H1 (cell line): ENCODE measurements at regions not wholly inside any gene's neighbourhood (a gene's known extent, or its start where the extent isn't known, plus 50 kb on each side); places are given as distances from the start of the nearest gene placed in this dataset.
A peak's percentile ranks its signal among the peaks of the same experiment; 100 is the strongest.

Source experiments
- CTCF ChIA-PET: fragments of 300-600 bp; sonication (Branson Sonifier 250); formaldehyde crosslinking; loops from one replicate; lab custom pipeline; 2021; ENCODE audit not compliant: partially characterized antibody; lab: Charles Lee
- POLR2A ChIA-PET: fragments of 300-600 bp; sonication (Branson Sonifier 250); formaldehyde crosslinking; loops from one replicate; lab custom pipeline; 2021; ENCODE audit warnings: inconsistent platforms; ENCODE audit not compliant: partially characterized antibody; lab: Charles Lee
- DNase-seq, 2 experiments: peaks; one replicate each; pipeline versions ENCODE4 v3.0.0 to v3.0.0-alpha.2; 2010 to 2022; ENCODE audit warnings: low spot score in 2 of 2, low read depth in 1 of 2, mixed read lengths in 1 of 2
- FAIRE-seq: peaks from 2 replicates; lab custom pipeline; 2011; peaks lifted over from hg19 to GRCh38; lab: Jason Lieb, UNC
- H2AFZ ChIP-seq: 2 replicates; pipeline ENCODE4 v1.8.1; 2012; ENCODE audit warnings: low read length, inconsistent platforms
- H2AK5ac ChIP-seq: 2 replicates; pipeline ENCODE4 v1.6.1; 2013; ENCODE audit warnings: low read depth, low read length
- H2BK120ac ChIP-seq: replicated peaks from 2 replicates; pipeline ENCODE3; 2013; ENCODE audit warnings: low read depth, low read length, inconsistent platforms
- H2BK12ac ChIP-seq: 2 replicates; pipeline ENCODE4 v1.6.1; 2013; ENCODE audit warnings: low read depth, low read length
- H2BK15ac ChIP-seq: 2 replicates; pipeline ENCODE4 v1.6.1; 2013; ENCODE audit warnings: low read length
- H2BK20ac ChIP-seq: 2 replicates; pipeline ENCODE4 v1.6.1; 2013; ENCODE audit warnings: low read length
- H2BK5ac ChIP-seq: 2 replicates; pipeline ENCODE4 v1.6.1; 2013; ENCODE audit warnings: low read depth, low read length
- H3K14ac ChIP-seq: 2 replicates; pipeline ENCODE4 v1.6.1; 2013; ENCODE audit warnings: inconsistent platforms; ENCODE audit not compliant: insufficient read length
- H3K18ac ChIP-seq: 2 replicates; pipeline ENCODE4 v1.6.1; 2013; ENCODE audit warnings: low read length; ENCODE audit errors: extremely low read depth
- H3K23ac ChIP-seq: 2 replicates; pipeline ENCODE4 v1.6.1; 2013; ENCODE audit warnings: inconsistent platforms; ENCODE audit not compliant: insufficient read length
- H3K23me2 ChIP-seq: 2 replicates; pipeline ENCODE4 v1.6.1; 2013; ENCODE audit warnings: low read depth, low read length
- H3K27ac ChIP-seq: 2 replicates; pipeline ENCODE4 v1.6.1; 2011; ENCODE audit warnings: low read depth, low read length, inconsistent platforms
- H3K27me3 ChIP-seq, 4 experiments: replicated peaks in 1 of 4; 1 replicate in 1 of 4; 2 replicates in 3 of 4; pipeline versions ENCODE4 v1.6.1 to v1.8.1; 2011 to 2013; ENCODE audit warnings: low read length in 3 of 4, mild to moderate bottlenecking in 3 of 4, inconsistent platforms in 2 of 4, mixed read lengths in 2 of 4, moderate library complexity in 1 of 4; ENCODE audit not compliant: control insufficient read depth in 3 of 4, insufficient read depth in 3 of 4; ENCODE audit errors: extremely low read depth in 1 of 4
- H3K36me3 ChIP-seq, 4 experiments: 2 replicates each; pipeline versions ENCODE4 v1.6.1 to v1.8.1; 2011 to 2013; ENCODE audit warnings: mild to moderate bottlenecking in 4 of 4, low read length in 3 of 4, moderate library complexity in 2 of 4, control low read depth in 1 of 4, inconsistent platforms in 1 of 4; ENCODE audit not compliant: insufficient read depth in 4 of 4, control insufficient read depth in 2 of 4
- H3K4ac ChIP-seq: replicated peaks from 2 replicates; pipeline ENCODE3; 2013; ENCODE audit warnings: low read length, low read depth, mixed read lengths, inconsistent platforms; ENCODE audit not compliant: insufficient read length
- H3K4me1 ChIP-seq, 4 experiments: replicated peaks in 1 of 4; 1 replicate in 1 of 4; 2 replicates in 3 of 4; pipeline versions ENCODE4 v1.6.1 to v1.8.1; 2011 to 2013; ENCODE audit warnings: low read length in 3 of 4, inconsistent platforms in 2 of 4, mixed read lengths in 1 of 4; ENCODE audit not compliant: insufficient read depth in 4 of 4, control insufficient read depth in 3 of 4
- H3K4me2 ChIP-seq, 2 experiments: 2 replicates each; pipeline versions ENCODE4 v1.6.1 to v1.8.1; 2011 to 2013; ENCODE audit warnings: low read depth in 2 of 2, low read length in 2 of 2, control low read depth in 1 of 2, inconsistent platforms in 1 of 2, mild to moderate bottlenecking in 1 of 2; ENCODE audit not compliant: insufficient read depth in 1 of 2
- H3K4me3 ChIP-seq, 4 experiments: fragments of 200-600, 300-600 bp in 1 of 4; sonication (generic), shearing (Covaris generic), sonication (Bioruptor Twin) in 1 of 4; 2 replicates each; pipeline versions ENCODE4 v1.5.1 to v1.8.1; 2011 to 2016; ENCODE audit warnings: low read length in 4 of 4, low read depth in 3 of 4, control low read depth in 2 of 4, inconsistent platforms in 2 of 4, mild to moderate bottlenecking in 2 of 4, mixed read lengths in 1 of 4, moderate library complexity in 1 of 4; ENCODE audit not compliant: insufficient read depth in 2 of 4; ENCODE audit errors: extremely low read depth in 1 of 4
- H3K56ac ChIP-seq: replicated peaks from 2 replicates; pipeline ENCODE3; 2013; ENCODE audit warnings: low read depth, mild to moderate bottlenecking, mixed read lengths, low read length, inconsistent platforms; ENCODE audit not compliant: insufficient read length
- H3K79me1 ChIP-seq: 2 replicates; pipeline ENCODE4 v1.6.1; 2013; ENCODE audit warnings: low read depth, low read length, control low read depth
- H3K79me2 ChIP-seq, 2 experiments: 2 replicates each; pipeline versions ENCODE4 v1.6.1 to v1.8.1; 2012 to 2013; ENCODE audit warnings: low read length in 2 of 2, mild to moderate bottlenecking in 2 of 2, inconsistent platforms in 1 of 2; ENCODE audit not compliant: insufficient read depth in 2 of 2, control insufficient read depth in 1 of 2
- H3K9ac ChIP-seq, 4 experiments: replicated peaks in 1 of 4; 1 replicate in 1 of 4; 2 replicates in 3 of 4; pipeline versions ENCODE4 v1.6.1 to v1.8.1; 2011 to 2013; ENCODE audit warnings: low read depth in 3 of 4, low read length in 3 of 4, control low read depth in 2 of 4, mild to moderate bottlenecking in 2 of 4, moderate library complexity in 2 of 4, inconsistent platforms in 1 of 4; ENCODE audit errors: extremely low read depth in 1 of 4
- H3K9me3 ChIP-seq, 2 experiments: 2 replicates each; pipeline versions ENCODE4 v1.6.1 to v1.8.1; 2012 to 2013; ENCODE audit warnings: mild to moderate bottlenecking in 2 of 2, moderate library complexity in 2 of 2, control low read depth in 1 of 2, inconsistent platforms in 1 of 2, low read depth in 1 of 2, low read length in 1 of 2, mixed read lengths in 1 of 2; ENCODE audit not compliant: insufficient read depth in 2 of 2
- H4K20me1 ChIP-seq, 2 experiments: replicated peaks in 1 of 2; 2 replicates each; pipeline versions ENCODE3 to v1.8.1; 2011 to 2013; ENCODE audit warnings: inconsistent platforms in 2 of 2, low read length in 2 of 2, mild to moderate bottlenecking in 1 of 2; ENCODE audit not compliant: insufficient read depth in 2 of 2, control insufficient read depth in 1 of 2
- H4K5ac ChIP-seq: 2 replicates; pipeline ENCODE4 v1.6.1; 2013; ENCODE audit warnings: low read length, low read depth, mixed read lengths, inconsistent platforms; ENCODE audit not compliant: insufficient read length
- H4K8ac ChIP-seq: 2 replicates; pipeline ENCODE4 v1.8.0; 2013; ENCODE audit warnings: mild to moderate bottlenecking, moderate library complexity, low read length, inconsistent platforms; ENCODE audit not compliant: insufficient read depth; ENCODE audit errors: extremely low read depth
- H4K91ac ChIP-seq: replicated peaks from 2 replicates; pipeline ENCODE3; 2013; ENCODE audit warnings: low read length, mixed read lengths, inconsistent platforms; ENCODE audit not compliant: insufficient read length
- CBX8 ChIP-seq: fragments of 300-800, 300-1000 bp; sonication (generic); IDR thresholded peaks from 2 replicates; pipeline ENCODE4 v1.7.1; 2016; ENCODE audit warnings: low read depth, low read length, borderline replicate concordance
- CEBPB ChIP-seq: IDR thresholded peaks from 2 replicates; pipeline ENCODE4 v1.6.1; 2012; ENCODE audit warnings: low read depth, low read length
- CTCF ChIP-seq, 3 experiments: IDR thresholded peaks; 1 replicate in 2 of 3; 2 replicates in 1 of 3; pipeline versions ENCODE4 v1.5.1 to v1.6.1; 2011; ENCODE audit warnings: low read length in 3 of 3, mild to moderate bottlenecking in 3 of 3, inconsistent platforms in 2 of 3, low read depth in 1 of 3, moderate library complexity in 1 of 3; ENCODE audit not compliant: insufficient read depth in 1 of 3; ENCODE audit errors: control extremely low read depth in 1 of 3
- HDAC6 ChIP-seq: IDR thresholded peaks from one replicate; pipeline ENCODE4 v1.7.1; 2012; ENCODE audit warnings: low read depth, mild to moderate bottlenecking, inconsistent platforms, low read length, moderate library complexity
- MAFK ChIP-seq: IDR thresholded peaks from 2 replicates; pipeline ENCODE4 v1.6.1; 2012; ENCODE audit warnings: low read depth, mild to moderate bottlenecking, improper control_type of control experiment, low read length
- RAD21 ChIP-seq, 2 experiments: IDR thresholded peaks in 1 of 2; conservative IDR thresholded peaks in 1 of 2; 2 replicates each; pipeline ENCODE4 v1.6.1; 2011; ENCODE audit warnings: low read depth in 2 of 2, low read length in 2 of 2, improper control_type of control experiment in 1 of 2, inconsistent platforms in 1 of 2, mild to moderate bottlenecking in 1 of 2, moderate library complexity in 1 of 2
- SIX5 ChIP-seq: IDR thresholded peaks from 2 replicates; pipeline ENCODE4 v1.6.1; 2011; ENCODE audit warnings: mild to moderate bottlenecking, low read depth, low read length
- TCF12 ChIP-seq: IDR thresholded peaks from 2 replicates; pipeline ENCODE4 v1.6.1; 2011; ENCODE audit warnings: low read depth, mild to moderate bottlenecking, low read length
- TEAD4 ChIP-seq: IDR thresholded peaks from 2 replicates; pipeline ENCODE4 v1.6.1; 2012; ENCODE audit warnings: low read depth, low read length, inconsistent platforms, mixed read lengths
- USF2 ChIP-seq: IDR thresholded peaks from 2 replicates; pipeline ENCODE4 v1.6.1; 2011; ENCODE audit warnings: low read length, improper control_type of control experiment
- WGBS, 2 experiments: shearing (Covaris generic) in 1 of 2; methylation state at CpG; one replicate each; pipeline versions ENCODE4 v1.1.6 to v1.1.7; 2013 to 2015; ENCODE audit warnings: low lambda C conversion rate in 2 of 2, mixed read lengths in 2 of 2, inconsistent platforms in 1 of 2, low coverage in 1 of 2, missing lambda C conversion rate in 1 of 2; ENCODE audit not compliant: insufficient replicate concordance in 2 of 2, insufficient coverage in 1 of 2, insufficient read length in 1 of 2; ENCODE audit errors: extremely low coverage in 1 of 2, missing lambda C conversion rate in 1 of 2; 5-methylcytosine and 5-hydroxymethylcytosine counted together

GRCh38 chr4:126583509-126583908 is 1049.2 kb upstream of the INTU start:
- Histone ChIP-seq H2BK12ac (no peak overlapping the region), H3K18ac (no peak overlapping the region), H3K79me1 (no peaks in the 10 kb centered on the region), H3K23ac (no peak overlapping the region), H2BK5ac (no peak overlapping the region), H3K4me2 (no peak overlapping the region), H3K4me3 (no peak overlapping the region), H4K20me1 (no peaks in the 10 kb centered on the region), H3K27ac (no peak overlapping the region), H3K4ac (no peak overlapping the region), H3K14ac (no peak overlapping the region), H4K91ac (no peak overlapping the region), H4K8ac (no peak overlapping the region), H2BK120ac (no peak overlapping the region), H3K4me1 (peaks cover 0 to 2% (median 0%) of the 10 kb centered on the region in 4 experiments; a peak in 3 of 7 replicates), H3K56ac (no peak overlapping the region), H2BK20ac (no peak overlapping the region), H3K27me3 (no peaks in the 10 kb centered on the region), H4K5ac (no peak overlapping the region), H3K23me2 (no peaks in the 10 kb centered on the region), H2BK15ac (no peak overlapping the region), H2AFZ (0 out of 2 replicates have a peak overlapping the region, but pooled peaks have one; percentile 41), H3K79me2 (no peaks in the 10 kb centered on the region), H3K36me3 (no peaks in the 10 kb centered on the region), H2AK5ac (no peak overlapping the region), H3K9me3 (no peaks in the 10 kb centered on the region), H3K9ac (no peak overlapping the region)
- TF ChIP-seq RAD21 (IDR thresholded peaks at IDR 0.05 in 1 of 2, conservative IDR thresholded peaks at IDR 0.05 in 1 of 2; ENCODE audit: low read depth in 2 of 2, low read length in 2 of 2) (peak; percentile 68 to 79), HDAC6 (no peak), TCF12 (no peak), CEBPB (no peak), USF2 (no peak), TEAD4 (no peak), SIX5 (no peak), MAFK (peak; percentile 36; the same call in 1 of the 2 replicates), CTCF (IDR thresholded peaks at IDR 0.05; ENCODE audit: control extremely low read depth in 1 of 3, insufficient read depth in 1 of 3, low read depth in 1 of 3, low read length in 3 of 3) (peak; percentile 45 to 80 (median 60)), CBX8 (no peak)
- ChIA-PET CTCF (interaction anchor here (0.6 to 3.4 kb wide), 49 partner anchors 8 to 915 kb away, joined by 3 to 22 read pairs (median 3); no protein-coding TSS in a partner anchor), POLR2A (interaction anchor here (0.6 kb wide), 1 partner anchor 17 kb away, joined by 4 read pairs; no protein-coding TSS in a partner anchor)
- peak; percentile 89 for FAIRE-seq
- DNase-seq: peak in 1 of 2 experiments; percentile 49
- WGBS, 2 experiments: 87% methylated on average over 1 of the region's 1 CpG; no CpG with 5 or more reads in 1 of the 2 experiments
